ENCODE measurements at regions not wholly inside any gene's neighbourhood (a gene's known extent, or its start where the extent isn't known, plus 50 kb on each side); places are given as distances from the start of the nearest gene placed in this dataset.

- TF ChIP-seq POLR2A (IDR thresholded peaks at IDR 0.05) = no peak
- TF ChIP-seq, protein P1, sequence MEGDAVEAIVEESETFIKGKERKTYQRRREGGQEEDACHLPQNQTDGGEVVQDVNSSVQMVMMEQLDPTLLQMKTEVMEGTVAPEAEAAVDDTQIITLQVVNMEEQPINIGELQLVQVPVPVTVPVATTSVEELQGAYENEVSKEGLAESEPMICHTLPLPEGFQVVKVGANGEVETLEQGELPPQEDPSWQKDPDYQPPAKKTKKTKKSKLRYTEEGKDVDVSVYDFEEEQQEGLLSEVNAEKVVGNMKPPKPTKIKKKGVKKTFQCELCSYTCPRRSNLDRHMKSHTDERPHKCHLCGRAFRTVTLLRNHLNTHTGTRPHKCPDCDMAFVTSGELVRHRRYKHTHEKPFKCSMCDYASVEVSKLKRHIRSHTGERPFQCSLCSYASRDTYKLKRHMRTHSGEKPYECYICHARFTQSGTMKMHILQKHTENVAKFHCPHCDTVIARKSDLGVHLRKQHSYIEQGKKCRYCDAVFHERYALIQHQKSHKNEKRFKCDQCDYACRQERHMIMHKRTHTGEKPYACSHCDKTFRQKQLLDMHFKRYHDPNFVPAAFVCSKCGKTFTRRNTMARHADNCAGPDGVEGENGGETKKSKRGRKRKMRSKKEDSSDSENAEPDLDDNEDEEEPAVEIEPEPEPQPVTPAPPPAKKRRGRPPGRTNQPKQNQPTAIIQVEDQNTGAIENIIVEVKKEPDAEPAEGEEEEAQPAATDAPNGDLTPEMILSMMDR (IDR thresholded peaks at IDR 0.05) = no peak
These were observed 278.5 kb downstream of the CASP12 start for GRCh38 chr11:104619751-104620150.
